ENCODE measurements at regions not wholly inside any gene's neighbourhood (a gene's known extent, or its start where the extent isn't known, plus 50 kb on each side); places are given as distances from the start of the nearest gene placed in this dataset.

DNA sequence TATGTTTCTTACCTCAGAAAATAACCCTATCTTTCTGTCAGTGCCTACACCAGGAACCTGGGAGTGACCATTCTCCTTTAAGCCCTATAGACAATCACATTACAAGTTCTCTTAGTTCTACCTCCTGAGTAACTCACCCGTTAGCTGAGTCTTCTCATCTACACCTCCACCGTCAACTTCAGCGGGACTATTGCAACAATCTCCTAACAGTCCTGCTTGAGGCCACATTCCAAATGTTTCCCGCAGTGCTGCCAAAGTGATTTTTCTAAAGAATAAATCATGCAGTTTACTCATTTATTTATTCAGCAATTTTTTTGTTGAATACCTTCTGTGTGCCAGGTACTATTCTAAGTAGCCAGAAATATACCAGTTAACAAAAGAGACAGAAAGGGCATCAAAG lies 285.0 kb upstream of the GRIP1 start (continued):
- TF ChIP-seq, protein P1, sequence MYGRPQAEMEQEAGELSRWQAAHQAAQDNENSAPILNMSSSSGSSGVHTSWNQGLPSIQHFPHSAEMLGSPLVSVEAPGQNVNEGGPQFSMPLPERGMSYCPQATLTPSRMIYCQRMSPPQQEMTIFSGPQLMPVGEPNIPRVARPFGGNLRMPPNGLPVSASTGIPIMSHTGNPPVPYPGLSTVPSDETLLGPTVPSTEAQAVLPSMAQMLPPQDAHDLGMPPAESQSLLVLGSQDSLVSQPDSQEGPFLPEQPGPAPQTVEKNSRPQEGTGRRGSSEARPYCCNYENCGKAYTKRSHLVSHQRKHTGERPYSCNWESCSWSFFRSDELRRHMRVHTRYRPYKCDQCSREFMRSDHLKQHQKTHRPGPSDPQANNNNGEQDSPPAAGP (tag by site-specific recombination; IDR thresholded peaks at IDR 0.05), result no peak
- no peak for TF ChIP-seq ZNF610 (tag by site-specific recombination; IDR thresholded peaks at IDR 0.05; ENCODE audit: borderline replicate concordance)
- no peak for TF ChIP-seq ZNF558 (tag by site-specific recombination; IDR thresholded peaks at IDR 0.05)
- no peak for TF ChIP-seq ZNF354C (tag by site-specific recombination; IDR thresholded peaks at IDR 0.05; ENCODE audit: borderline replicate concordance, low read depth)
- TF ChIP-seq ZSCAN30 (tag by site-specific recombination; IDR thresholded peaks at IDR 0.05), result no peak

GRCh38 chr12:66964629-66965028 lies 285.8 kb upstream of the GRIP1 start:
- no peak for TF ChIP-seq ZSCAN5A (tag by site-specific recombination; IDR thresholded peaks at IDR 0.05)
- no peak for TF ChIP-seq ZNF354C (tag by site-specific recombination; IDR thresholded peaks at IDR 0.05; ENCODE audit: borderline replicate concordance, low read depth)
- TF ChIP-seq ZNF350 (tag by site-specific recombination; IDR thresholded peaks at IDR 0.05), result no peak
- no peak for TF ChIP-seq ZNF202 (tag by site-specific recombination; IDR thresholded peaks at IDR 0.05; ENCODE audit: borderline replicate concordance)
- TF ChIP-seq, protein P2, sequence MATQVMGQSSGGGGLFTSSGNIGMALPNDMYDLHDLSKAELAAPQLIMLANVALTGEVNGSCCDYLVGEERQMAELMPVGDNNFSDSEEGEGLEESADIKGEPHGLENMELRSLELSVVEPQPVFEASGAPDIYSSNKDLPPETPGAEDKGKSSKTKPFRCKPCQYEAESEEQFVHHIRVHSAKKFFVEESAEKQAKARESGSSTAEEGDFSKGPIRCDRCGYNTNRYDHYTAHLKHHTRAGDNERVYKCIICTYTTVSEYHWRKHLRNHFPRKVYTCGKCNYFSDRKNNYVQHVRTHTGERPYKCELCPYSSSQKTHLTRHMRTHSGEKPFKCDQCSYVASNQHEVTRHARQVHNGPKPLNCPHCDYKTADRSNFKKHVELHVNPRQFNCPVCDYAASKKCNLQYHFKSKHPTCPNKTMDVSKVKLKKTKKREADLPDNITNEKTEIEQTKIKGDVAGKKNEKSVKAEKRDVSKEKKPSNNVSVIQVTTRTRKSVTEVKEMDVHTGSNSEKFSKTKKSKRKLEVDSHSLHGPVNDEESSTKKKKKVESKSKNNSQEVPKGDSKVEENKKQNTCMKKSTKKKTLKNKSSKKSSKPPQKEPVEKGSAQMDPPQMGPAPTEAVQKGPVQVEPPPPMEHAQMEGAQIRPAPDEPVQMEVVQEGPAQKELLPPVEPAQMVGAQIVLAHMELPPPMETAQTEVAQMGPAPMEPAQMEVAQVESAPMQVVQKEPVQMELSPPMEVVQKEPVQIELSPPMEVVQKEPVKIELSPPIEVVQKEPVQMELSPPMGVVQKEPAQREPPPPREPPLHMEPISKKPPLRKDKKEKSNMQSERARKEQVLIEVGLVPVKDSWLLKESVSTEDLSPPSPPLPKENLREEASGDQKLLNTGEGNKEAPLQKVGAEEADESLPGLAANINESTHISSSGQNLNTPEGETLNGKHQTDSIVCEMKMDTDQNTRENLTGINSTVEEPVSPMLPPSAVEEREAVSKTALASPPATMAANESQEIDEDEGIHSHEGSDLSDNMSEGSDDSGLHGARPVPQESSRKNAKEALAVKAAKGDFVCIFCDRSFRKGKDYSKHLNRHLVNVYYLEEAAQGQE (tag by site-specific recombination; IDR thresholded peaks at IDR 0.05), result no peak
- no peak for TF ChIP-seq ZNF292 (tag by site-specific recombination; IDR thresholded peaks at IDR 0.05; ENCODE audit: borderline replicate concordance, low read depth)
- TF ChIP-seq ZNF560 (tag by site-specific recombination; IDR thresholded peaks at IDR 0.05; ENCODE audit: borderline replicate concordance), result no peak
- TF ChIP-seq ZNF623 (tag by site-specific recombination; IDR thresholded peaks at IDR 0.05), result no peak
- CTCF ChIA-PET, result no interaction called here
- POLR2A ChIA-PET, result interaction anchor here (0.7 kb wide), 1 partner anchor 105 kb away, joined by 3 read pairs; no protein-coding TSS in a partner anchor
- Histone ChIP-seq H3K9me3 (ENCODE audit: control insufficient read depth, insufficient read depth, low read depth, low read length) (no peaks in the 10 kb centered on the region), H3K36me3 (ENCODE audit: control insufficient read depth in 2 of 2, insufficient read depth in 1 of 2, low read length in 2 of 2) (no peaks in the 10 kb centered on the region), H3K4me1 (ENCODE audit: control insufficient read depth, insufficient read depth, low read length) (0 out of 2 replicates have a peak, but pooled peaks cover 2% of the 10 kb centered on the region), H3K4me3 (ENCODE audit: low read depth, low read length) (no peak overlapping the region), H3K27ac (ENCODE audit: extremely low read depth, low read depth, low read length) (no peak overlapping the region)

GRCh38 chr12:66965621-66966020 lies 286.7 kb upstream of the GRIP1 start:
- ChIA-PET CTCF (no interaction called here), POLR2A (no interaction called here)
- Histone ChIP-seq H3K4me3 (ENCODE audit: low read depth, low read length) (no peak overlapping the region), H3K9me3 (ENCODE audit: control insufficient read depth, insufficient read depth, low read depth, low read length) (no peaks in the 10 kb centered on the region), H3K36me3 (ENCODE audit: control insufficient read depth in 2 of 2, insufficient read depth in 1 of 2, low read length in 2 of 2) (no peaks in the 10 kb centered on the region), H3K27ac (ENCODE audit: extremely low read depth, low read depth, low read length) (no peak overlapping the region), H3K4me1 (ENCODE audit: control insufficient read depth, insufficient read depth, low read length) (peaks cover 2% of the 10 kb centered on the region; the same call in 1 of the 2 replicates)
- TF ChIP-seq ZNF670 (tag by site-specific recombination; IDR thresholded peaks at IDR 0.05; ENCODE audit: low read depth), result no peak
- TF ChIP-seq, protein P3, sequence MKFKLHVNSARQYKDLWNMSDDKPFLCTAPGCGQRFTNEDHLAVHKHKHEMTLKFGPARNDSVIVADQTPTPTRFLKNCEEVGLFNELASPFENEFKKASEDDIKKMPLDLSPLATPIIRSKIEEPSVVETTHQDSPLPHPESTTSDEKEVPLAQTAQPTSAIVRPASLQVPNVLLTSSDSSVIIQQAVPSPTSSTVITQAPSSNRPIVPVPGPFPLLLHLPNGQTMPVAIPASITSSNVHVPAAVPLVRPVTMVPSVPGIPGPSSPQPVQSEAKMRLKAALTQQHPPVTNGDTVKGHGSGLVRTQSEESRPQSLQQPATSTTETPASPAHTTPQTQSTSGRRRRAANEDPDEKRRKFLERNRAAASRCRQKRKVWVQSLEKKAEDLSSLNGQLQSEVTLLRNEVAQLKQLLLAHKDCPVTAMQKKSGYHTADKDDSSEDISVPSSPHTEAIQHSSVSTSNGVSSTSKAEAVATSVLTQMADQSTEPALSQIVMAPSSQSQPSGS (tag by site-specific recombination; IDR thresholded peaks at IDR 0.05; ENCODE audit: low read depth), result no peak
- TF ChIP-seq, protein P4, sequence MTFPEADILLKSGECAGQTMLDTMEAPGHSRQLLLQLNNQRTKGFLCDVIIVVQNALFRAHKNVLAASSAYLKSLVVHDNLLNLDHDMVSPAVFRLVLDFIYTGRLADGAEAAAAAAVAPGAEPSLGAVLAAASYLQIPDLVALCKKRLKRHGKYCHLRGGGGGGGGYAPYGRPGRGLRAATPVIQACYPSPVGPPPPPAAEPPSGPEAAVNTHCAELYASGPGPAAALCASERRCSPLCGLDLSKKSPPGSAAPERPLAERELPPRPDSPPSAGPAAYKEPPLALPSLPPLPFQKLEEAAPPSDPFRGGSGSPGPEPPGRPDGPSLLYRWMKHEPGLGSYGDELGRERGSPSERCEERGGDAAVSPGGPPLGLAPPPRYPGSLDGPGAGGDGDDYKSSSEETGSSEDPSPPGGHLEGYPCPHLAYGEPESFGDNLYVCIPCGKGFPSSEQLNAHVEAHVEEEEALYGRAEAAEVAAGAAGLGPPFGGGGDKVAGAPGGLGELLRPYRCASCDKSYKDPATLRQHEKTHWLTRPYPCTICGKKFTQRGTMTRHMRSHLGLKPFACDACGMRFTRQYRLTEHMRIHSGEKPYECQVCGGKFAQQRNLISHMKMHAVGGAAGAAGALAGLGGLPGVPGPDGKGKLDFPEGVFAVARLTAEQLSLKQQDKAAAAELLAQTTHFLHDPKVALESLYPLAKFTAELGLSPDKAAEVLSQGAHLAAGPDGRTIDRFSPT (tag by site-specific recombination; IDR thresholded peaks at IDR 0.05), result no peak
